ENCODE measurements at regions not wholly inside any gene's neighbourhood (a gene's known extent, or its start where the extent isn't known, plus 50 kb on each side); places are given as distances from the start of the nearest gene placed in this dataset.

DNA sequence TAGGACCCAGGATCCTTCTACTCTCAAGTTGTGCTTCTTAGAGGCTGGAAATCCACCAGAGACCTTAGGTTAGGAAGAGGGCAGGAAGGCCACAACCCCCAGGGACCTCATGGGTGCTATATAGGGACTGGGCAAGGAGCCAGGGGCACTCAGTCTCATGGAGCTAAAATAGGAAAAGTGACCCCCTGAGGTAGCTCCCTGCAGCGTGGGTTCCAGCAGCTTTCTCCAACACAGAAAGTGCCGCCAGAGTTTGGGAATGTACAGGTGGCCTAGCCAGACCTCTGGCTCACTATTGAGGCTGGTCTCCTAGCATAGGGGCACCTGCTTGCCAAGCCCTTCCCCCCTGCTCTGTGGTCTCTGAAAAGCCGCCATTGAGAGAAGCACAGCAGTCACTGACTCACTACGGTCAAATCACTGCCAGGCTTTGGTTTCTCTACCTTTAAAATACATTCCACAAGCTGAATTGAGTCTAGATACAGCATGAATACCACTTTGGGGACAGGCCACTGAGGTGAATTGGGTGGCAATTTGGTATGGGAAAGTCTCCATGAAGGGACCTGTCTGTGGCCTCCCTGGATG is 333.2 kb upstream of the PODXL start:
- Mint-ChIP-seq H3K36me3 (ENCODE audit: insufficient read depth) (no peaks in the 10 kb centered on the region), H3K9me3 (peaks cover 13 to 22% of the 10 kb centered on the region in 2 donors), H3K27ac (no peak overlapping the region), H3K4me3 (no peak overlapping the region), H3K27me3 (peaks cover 16 to 30% of the 10 kb centered on the region in 2 donors), H3K4me1 (ENCODE audit: low read depth in 2 of 2) (no peaks in the 10 kb centered on the region)
- DNase-seq: no peak
- ATAC-seq (replicated peaks): no peak

DNA sequence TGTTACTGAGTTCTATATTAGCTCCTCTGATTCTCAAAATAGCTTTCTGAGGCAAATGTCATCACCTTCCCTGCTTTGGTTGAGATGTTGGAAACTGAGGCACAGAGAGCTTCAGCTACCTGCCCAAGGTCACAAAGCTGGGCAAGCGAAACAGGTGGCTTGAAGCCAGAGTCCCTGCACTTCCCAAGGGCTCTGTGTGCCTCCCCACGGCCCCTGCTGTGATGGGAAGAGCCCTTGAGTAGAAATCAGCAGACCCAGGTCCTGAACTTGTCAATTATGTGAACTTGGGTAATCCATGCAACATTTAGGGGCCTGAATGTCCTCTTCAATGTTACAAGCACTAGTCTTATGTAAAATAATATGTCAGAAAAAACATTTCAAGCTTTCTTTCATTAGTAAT is 327.3 kb upstream of the PODXL start:
- no peaks in the 10 kb centered on the region for H3K36me3 Mint-ChIP-seq (ENCODE audit: insufficient read depth)
- H3K27me3 Mint-ChIP-seq: peaks cover 18 to 41% of the 10 kb centered on the region in 2 donors
- no peaks in the 10 kb centered on the region for H3K4me1 Mint-ChIP-seq (ENCODE audit: low read depth in 2 of 2)
- H3K4me3 Mint-ChIP-seq: no peak overlapping the region
- H3K27ac Mint-ChIP-seq: no peak overlapping the region
- peaks cover 13 to 28% of the 10 kb centered on the region in 2 donors for H3K9me3 Mint-ChIP-seq
- DNase-seq (no peak), ATAC-seq (replicated peaks) (no peak)

DNA sequence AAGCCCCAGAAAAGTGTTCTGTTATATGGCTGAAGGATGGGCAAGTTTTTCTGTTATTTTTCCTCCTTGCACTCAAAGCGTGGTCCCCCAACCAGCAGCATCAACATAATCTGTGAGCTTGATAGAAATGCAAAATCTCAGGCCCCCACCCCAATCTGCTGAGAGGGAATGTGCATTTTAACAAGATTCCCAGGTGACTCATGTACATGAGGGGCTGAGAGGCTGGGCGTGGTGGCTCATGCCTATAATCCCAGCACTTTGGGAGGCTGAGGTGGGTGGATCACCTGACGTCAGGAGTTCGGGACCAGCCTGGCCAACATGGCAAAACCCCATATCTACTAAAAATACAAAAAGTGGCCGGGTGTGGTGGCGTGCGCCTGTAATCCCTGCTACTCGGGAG is 326.8 kb upstream of the PODXL start:
- Mint-ChIP-seq H3K4me1 (ENCODE audit: low read depth in 2 of 2) (no peaks in the 10 kb centered on the region), H3K9me3 (peaks cover 13 to 28% of the 10 kb centered on the region in 2 donors), H3K36me3 (ENCODE audit: insufficient read depth) (no peaks in the 10 kb centered on the region), H3K4me3 (no peak overlapping the region), H3K27me3 (peaks cover 16 to 37% of the 10 kb centered on the region in 2 donors), H3K27ac (no peak overlapping the region)
- no peak for ATAC-seq (replicated peaks)
- no peak for DNase-seq

DNA sequence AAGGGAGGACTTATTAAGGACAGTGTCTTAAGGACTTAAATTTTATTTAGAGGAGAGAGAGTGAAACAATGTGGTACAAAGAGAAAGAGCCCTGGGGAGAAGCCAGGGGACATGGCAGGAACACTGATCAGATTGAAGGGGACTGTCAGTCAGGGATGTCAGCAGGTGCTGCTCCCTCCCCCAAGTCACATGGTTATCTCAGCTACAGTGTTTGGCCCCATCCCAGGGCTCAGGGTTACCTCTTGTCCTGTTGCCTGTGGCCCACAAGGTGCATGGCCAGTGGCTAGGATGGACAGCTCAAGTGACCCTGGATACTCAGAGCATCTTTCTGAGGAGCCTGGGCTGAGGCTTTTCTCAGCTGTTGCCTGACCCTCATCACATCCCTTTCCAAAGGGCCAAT is 325.9 kb upstream of the PODXL start:
- H3K4me3 Mint-ChIP-seq: no peak overlapping the region
- peaks cover 13 to 28% of the 10 kb centered on the region in 2 donors for H3K27me3 Mint-ChIP-seq
- no peaks in the 10 kb centered on the region for H3K36me3 Mint-ChIP-seq (ENCODE audit: insufficient read depth)
- no peaks in the 10 kb centered on the region for H3K4me1 Mint-ChIP-seq (ENCODE audit: low read depth in 2 of 2)
- no peak for DNase-seq
- no peak for ATAC-seq (replicated peaks)
- H3K27ac Mint-ChIP-seq: no peak overlapping the region
- H3K9me3 Mint-ChIP-seq: peaks cover 9 to 24% of the 10 kb centered on the region in 2 donors

DNA sequence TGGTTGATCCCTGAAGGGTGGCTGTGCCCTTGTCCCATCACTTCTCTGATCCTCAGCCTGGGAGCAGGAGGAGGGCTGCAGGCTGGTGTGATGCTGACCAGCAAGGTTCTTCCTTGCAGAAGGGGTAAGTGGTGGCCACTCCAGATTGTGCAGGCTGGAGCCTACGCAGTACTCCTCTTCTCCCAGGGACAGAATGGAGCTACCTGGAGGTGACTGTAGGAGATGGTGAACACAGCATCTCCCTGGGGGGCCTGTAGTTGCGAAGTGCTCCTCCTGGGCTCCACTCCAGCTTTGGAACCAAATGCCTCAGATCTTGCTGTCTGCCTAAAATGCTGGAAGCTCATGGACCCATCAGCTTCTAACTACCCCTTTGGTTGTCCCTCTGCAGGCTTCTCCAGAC is 323.6 kb upstream of the PODXL start:
- DNase-seq (no peak), ATAC-seq (replicated peaks) (no peak)
- Mint-ChIP-seq H3K4me3 (no peak overlapping the region), H3K9me3 (peaks cover 0 to 6% of the 10 kb centered on the region in 2 donors), H3K27me3 (peaks cover 13 to 23% of the 10 kb centered on the region in 2 donors), H3K36me3 (ENCODE audit: insufficient read depth) (no peaks in the 10 kb centered on the region), H3K27ac (no peak overlapping the region), H3K4me1 (ENCODE audit: low read depth in 2 of 2) (no peaks in the 10 kb centered on the region)

DNA sequence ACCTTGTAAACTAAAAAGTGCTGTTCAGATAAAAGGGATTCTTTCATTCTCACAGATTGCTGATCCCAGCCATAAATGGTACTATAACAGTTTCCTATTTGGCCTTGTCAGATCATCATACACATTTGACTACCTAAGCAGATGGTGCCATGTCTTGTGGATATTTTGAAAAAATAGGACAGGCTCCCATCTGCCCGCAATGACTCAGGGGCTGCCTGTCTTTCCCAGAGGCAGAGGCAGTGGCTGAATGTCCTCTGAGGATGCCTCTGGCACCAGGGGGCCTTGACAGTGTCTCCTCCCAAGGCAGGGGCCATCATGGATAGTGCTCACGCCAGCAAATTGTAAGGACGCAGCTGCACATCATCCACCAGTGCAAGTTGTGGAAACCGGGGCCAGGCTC is 323.0 kb upstream of the PODXL start:
- Mint-ChIP-seq H3K4me3 (no peak overlapping the region), H3K27me3 (peaks cover 13 to 23% of the 10 kb centered on the region in 2 donors)

DNA sequence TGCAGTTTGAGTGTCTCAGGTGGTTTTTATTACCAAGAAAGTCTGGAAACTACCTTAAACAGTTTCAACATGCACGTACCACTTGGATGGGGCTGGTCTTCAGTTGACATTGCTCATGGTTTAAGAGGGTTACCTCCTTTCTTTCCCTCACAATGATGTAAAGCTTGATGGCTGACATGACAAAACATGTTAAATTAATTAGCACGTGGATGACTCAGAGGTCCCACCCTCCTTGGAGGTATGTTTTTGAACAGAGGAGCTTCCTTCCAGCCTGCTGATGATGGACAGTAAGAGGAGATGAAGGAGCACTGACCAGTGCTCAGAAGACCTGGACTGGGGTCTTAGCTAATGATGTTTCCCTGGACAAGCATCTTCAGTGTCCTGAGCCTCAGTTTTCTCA is 322.3 kb upstream of the PODXL start:
- Mint-ChIP-seq H3K4me1 (ENCODE audit: low read depth in 2 of 2) (no peaks in the 10 kb centered on the region), H3K27me3 (peaks cover 13 to 25% of the 10 kb centered on the region in 2 donors), H3K9me3 (peaks cover 0 to 6% of the 10 kb centered on the region in 2 donors), H3K4me3 (no peak overlapping the region), H3K36me3 (ENCODE audit: insufficient read depth) (no peaks in the 10 kb centered on the region), H3K27ac (no peak overlapping the region)
- ATAC-seq (replicated peaks): no peak
- no peak for DNase-seq

More for the DNA sequence above, 323.0 kb upstream of the PODXL start:
- DNase-seq (no peak), ATAC-seq (replicated peaks) (no peak)
- Mint-ChIP-seq H3K9me3 (peaks cover 0 to 6% of the 10 kb centered on the region in 2 donors), H3K36me3 (ENCODE audit: insufficient read depth) (no peaks in the 10 kb centered on the region), H3K4me1 (ENCODE audit: low read depth in 2 of 2) (no peaks in the 10 kb centered on the region), H3K27ac (no peak overlapping the region)

DNA sequence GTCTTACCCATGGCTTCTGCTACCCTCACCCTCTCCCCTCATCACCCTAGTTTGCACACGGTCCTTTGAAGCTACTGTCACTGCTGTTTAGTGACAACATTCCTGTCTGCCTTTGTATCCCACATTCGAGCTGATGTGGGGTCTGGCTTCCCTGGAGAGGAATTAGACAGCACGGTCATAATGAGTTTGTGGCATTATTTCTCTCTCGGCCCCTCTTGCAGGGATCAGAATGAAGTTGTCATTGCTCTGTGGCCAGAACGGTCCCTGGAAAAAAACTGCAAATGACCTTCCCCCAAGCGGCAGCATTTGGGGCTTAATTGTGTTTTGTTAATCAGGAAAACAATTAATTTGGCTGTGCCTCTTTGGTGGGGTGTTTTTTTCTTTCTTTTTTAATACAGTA is 317.2 kb upstream of the PODXL start:
- DNase-seq (no peak), ATAC-seq (replicated peaks) (no peak)
- Mint-ChIP-seq H3K27ac (no peak overlapping the region), H3K27me3 (peaks cover 10 to 21% of the 10 kb centered on the region in 2 donors), H3K4me3 (no peak overlapping the region), H3K4me1 (ENCODE audit: low read depth in 2 of 2) (no peaks in the 10 kb centered on the region), H3K9me3 (peaks cover 0 to 2% of the 10 kb centered on the region in 2 donors), H3K36me3 (ENCODE audit: insufficient read depth) (no peaks in the 10 kb centered on the region)

DNA sequence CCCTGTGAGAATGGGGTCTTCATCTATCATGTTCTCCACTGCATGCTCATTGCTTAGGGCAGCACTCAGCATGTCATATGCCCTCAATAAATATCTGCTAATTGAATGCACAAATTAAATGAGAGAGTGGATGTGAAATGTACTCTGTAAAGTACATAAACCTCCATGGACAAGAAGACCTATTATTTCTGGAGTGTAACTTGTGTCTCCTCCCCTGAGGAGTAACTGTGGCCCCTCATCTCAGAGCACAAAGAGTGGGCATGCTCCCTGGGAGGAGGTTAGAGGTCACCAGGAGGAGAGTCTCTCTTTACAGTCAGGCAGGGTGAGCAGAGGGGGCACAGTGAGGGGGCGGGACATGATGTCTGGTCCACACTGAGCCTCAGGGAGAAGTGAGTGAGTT is 313.6 kb upstream of the PODXL start:
- Mint-ChIP-seq H3K4me1 (ENCODE audit: low read depth in 2 of 2) (no peaks in the 10 kb centered on the region), H3K9me3 (peaks cover 0 to 2% of the 10 kb centered on the region in 2 donors), H3K27me3 (peaks cover 10 to 21% of the 10 kb centered on the region in 2 donors), H3K27ac (no peak overlapping the region), H3K36me3 (ENCODE audit: insufficient read depth) (no peaks in the 10 kb centered on the region), H3K4me3 (no peak overlapping the region)
- DNase-seq (no peak), ATAC-seq (replicated peaks) (no peak)

DNA sequence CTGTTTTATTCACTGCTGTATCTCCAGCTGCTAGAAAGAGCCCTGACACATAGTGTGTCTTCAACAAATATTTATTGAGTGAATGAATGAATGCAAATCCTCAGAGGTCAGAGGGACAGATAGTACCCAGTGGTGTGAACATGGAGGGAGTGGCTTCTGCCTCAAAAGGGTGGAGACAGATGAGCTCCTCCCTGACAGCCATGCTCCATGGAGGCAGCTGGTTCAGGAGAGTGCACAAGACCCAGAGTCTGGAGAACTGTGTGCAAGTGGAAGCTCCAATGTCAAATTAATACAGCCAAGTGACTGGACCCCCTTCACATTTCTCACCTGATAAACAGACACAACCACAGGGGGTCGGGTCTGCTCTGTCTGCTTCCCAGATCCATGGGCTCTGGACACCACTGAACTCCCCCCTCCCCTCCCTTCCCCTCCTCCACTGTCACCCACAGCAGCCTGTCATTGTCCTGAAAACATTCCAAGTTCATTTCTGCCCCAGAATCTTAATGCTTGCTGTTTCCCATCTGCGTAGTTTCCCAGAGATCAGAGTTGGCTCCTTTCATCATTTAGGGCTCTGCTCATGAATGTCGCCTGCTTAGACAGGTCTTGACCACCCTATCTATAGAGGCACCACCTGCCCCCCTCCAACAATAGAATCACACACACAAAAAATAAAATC is 312.9 kb upstream of the PODXL start:
- Mint-ChIP-seq H3K4me3 (no peak overlapping the region), H3K36me3 (ENCODE audit: insufficient read depth) (no peaks in the 10 kb centered on the region), H3K27me3 (peaks cover 17 to 27% of the 10 kb centered on the region in 2 donors), H3K4me1 (ENCODE audit: low read depth in 2 of 2) (no peaks in the 10 kb centered on the region), H3K9me3 (peaks cover 0 to 2% of the 10 kb centered on the region in 2 donors), H3K27ac (no peak overlapping the region)
- DNase-seq: no peak
- ATAC-seq (replicated peaks): no peak

DNA sequence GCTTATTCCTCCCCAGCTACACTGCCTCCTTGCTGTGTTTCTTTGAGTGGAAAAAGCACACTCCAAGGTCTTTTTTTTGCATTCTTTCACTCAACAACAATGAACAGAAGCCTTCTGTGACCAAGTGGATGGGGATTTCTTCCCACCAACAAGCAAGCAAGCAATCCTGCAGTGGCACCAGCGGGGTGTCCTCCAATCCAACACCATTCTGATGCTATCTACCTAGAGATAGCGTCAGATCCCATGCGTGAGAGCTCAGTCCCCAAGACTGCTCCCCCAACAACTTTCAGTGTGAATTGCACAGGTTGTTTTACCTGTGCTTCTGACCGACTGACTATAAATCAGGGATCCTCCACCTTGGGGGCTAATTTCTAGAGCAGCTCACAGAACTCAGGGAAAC is 311.0 kb upstream of the PODXL start:
- no peak for DNase-seq
- peaks cover 13 to 21% of the 10 kb centered on the region in 2 donors for H3K27me3 Mint-ChIP-seq
- H3K36me3 Mint-ChIP-seq (ENCODE audit: insufficient read depth): no peaks in the 10 kb centered on the region
- H3K4me3 Mint-ChIP-seq: no peak overlapping the region
- H3K27ac Mint-ChIP-seq: no peak overlapping the region
- peaks cover 0 to 2% of the 10 kb centered on the region in 2 donors for H3K9me3 Mint-ChIP-seq
- no peaks in the 10 kb centered on the region for H3K4me1 Mint-ChIP-seq (ENCODE audit: low read depth in 2 of 2)
- no peak for ATAC-seq (replicated peaks)

DNA sequence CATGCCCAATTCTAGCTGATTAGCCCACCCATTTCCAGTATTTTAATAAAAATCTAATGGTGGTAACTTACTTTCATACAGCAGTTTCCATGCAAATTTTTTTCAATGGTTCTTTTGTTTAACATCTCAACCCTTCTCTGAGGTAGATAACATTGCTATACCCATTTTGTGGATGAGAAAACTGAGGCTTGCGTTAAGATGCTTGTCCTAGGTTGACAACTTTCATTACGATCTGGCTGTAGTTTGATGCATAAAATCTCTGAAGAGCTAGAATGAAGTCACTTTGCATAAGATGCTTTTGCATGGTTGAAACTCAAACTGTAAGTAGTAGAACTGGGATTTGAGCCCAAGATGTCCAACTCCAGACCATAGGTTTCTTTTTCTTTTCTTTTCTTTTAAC is 309.5 kb upstream of the PODXL start:
- no peak for DNase-seq
- Mint-ChIP-seq H3K36me3 (ENCODE audit: insufficient read depth) (no peaks in the 10 kb centered on the region), H3K9me3 (no peaks in the 10 kb centered on the region), H3K27me3 (peaks cover 13 to 14% of the 10 kb centered on the region in 2 donors), H3K4me1 (ENCODE audit: low read depth in 2 of 2) (no peaks in the 10 kb centered on the region), H3K4me3 (no peak overlapping the region), H3K27ac (no peak overlapping the region)
- no peak for ATAC-seq (replicated peaks)

DNA sequence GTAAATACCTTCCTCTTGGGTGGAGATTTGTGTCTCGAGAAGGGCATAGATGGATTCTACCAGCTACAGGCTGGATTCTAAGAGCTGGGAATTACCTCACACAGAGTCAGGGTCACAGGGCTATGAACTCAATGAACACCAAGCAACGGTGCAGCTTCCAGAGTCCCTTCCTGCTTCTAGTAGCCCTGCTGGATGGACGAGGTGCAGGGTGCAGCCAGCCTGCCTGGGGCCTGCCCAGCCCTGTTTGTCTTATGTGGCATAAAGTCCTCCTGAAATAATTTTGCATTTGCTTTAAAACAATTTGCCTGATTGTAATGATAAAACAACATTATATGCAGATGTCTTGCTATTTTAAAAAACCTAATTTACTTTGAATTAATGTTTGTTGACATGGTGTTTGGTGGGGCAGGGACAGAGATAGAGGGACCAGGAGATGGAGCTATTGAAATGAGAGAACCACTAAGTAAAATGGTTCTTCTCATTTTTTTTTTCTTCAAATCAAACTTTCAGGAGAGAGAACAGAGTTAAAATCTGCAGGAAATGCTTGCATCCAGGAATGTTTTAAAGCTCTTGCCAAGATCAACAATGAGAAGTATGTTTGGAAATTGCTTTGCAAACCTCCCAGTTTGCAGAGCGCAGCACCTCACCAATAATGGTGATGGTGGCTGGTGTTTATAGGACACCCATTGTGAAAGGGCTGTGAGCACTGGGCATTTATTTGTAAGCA is 305.4 kb upstream of the PODXL start:
- no peak overlapping the region for H3K4me3 Mint-ChIP-seq
- H3K4me1 Mint-ChIP-seq (ENCODE audit: low read depth in 2 of 2): no peaks in the 10 kb centered on the region
- no peak overlapping the region for H3K27ac Mint-ChIP-seq
- no peaks in the 10 kb centered on the region for H3K9me3 Mint-ChIP-seq
- DNase-seq (no peak), ATAC-seq (replicated peaks) (no peak)
- peaks cover 6 to 13% of the 10 kb centered on the region in 2 donors for H3K27me3 Mint-ChIP-seq
- H3K36me3 Mint-ChIP-seq (ENCODE audit: insufficient read depth): no peaks in the 10 kb centered on the region

Data from effector memory CD8-positive, alpha-beta T cell (primary cell).